CD14-positive monocyte (primary cell): ENCODE measurements at regions not wholly inside any gene's neighbourhood (a gene's known extent, or its start where the extent isn't known, plus 50 kb on each side); places are given as distances from the start of the nearest gene placed in this dataset.

ENCODE experiments used
- DNase-seq, 3 donors: peaks; one replicate each; pipeline ENCODE4 v3.0.0-alpha.2; 2011 to 2022
- H2AFZ ChIP-seq: 2 replicates; pipeline ENCODE4 v1.6.0; 2012; ENCODE audit warnings: mild to moderate bottlenecking, low read depth, low read length, inconsistent platforms; ENCODE audit not compliant: insufficient read depth, poor library complexity, severe bottlenecking
- H3K27ac ChIP-seq, 2 donors: 1 replicate in 1 of 2; 2 replicates in 1 of 2; pipeline ENCODE4 v1.5.1; 2012 to 2013; ENCODE audit warnings: low read length in 2 of 2, control low read depth in 1 of 2, inconsistent platforms in 1 of 2, low read depth in 1 of 2, mild to moderate bottlenecking in 1 of 2
- H3K27me3 ChIP-seq, 2 donors: one replicate each; pipeline versions ENCODE4 v1.6.0 to v1.6.1; 2011 to 2013; ENCODE audit warnings: low read length in 2 of 2; ENCODE audit not compliant: control insufficient read depth in 2 of 2, insufficient read depth in 2 of 2
- H3K36me3 ChIP-seq, 2 donors: replicated peaks in 1 of 2; 1 replicate in 1 of 2; 2 replicates in 1 of 2; pipeline versions ENCODE4 v1.5.1 to v1.6.1; 2012 to 2013; ENCODE audit warnings: low read length in 2 of 2, control low read depth in 1 of 2, inconsistent platforms in 1 of 2, mild to moderate bottlenecking in 1 of 2; ENCODE audit not compliant: insufficient read depth in 2 of 2, control insufficient read depth in 1 of 2
- H3K4me1 ChIP-seq, 2 donors: 1 replicate in 1 of 2; 2 replicates in 1 of 2; pipeline versions ENCODE4 v1.5.1 to v1.6.1; 2012 to 2013; ENCODE audit warnings: low read length in 2 of 2, control low read depth in 1 of 2, inconsistent platforms in 1 of 2, mild to moderate bottlenecking in 1 of 2, moderate library complexity in 1 of 2; ENCODE audit not compliant: insufficient read depth in 2 of 2, control insufficient read depth in 1 of 2
- H3K4me2 ChIP-seq: replicated peaks from 2 replicates; pipeline ENCODE3; 2012; ENCODE audit warnings: low read length, moderate library complexity, mild to moderate bottlenecking; ENCODE audit not compliant: poor library complexity, severe bottlenecking; ENCODE audit errors: extremely low read depth
- H3K4me3 ChIP-seq, 3 experiments: fragments of 200-600 bp in 1 of 3; sonication (generic) in 1 of 3; replicated peaks in 1 of 3; 1 replicate in 2 of 3; 2 replicates in 1 of 3; pipeline ENCODE4 v1.5.1; 2011 to 2013; ENCODE audit warnings: low read length in 3 of 3, mild to moderate bottlenecking in 3 of 3, control low read depth in 2 of 3, low read depth in 2 of 3, inconsistent platforms in 1 of 3, moderate library complexity in 1 of 3
- H3K79me2 ChIP-seq: 2 replicates; pipeline ENCODE4 v1.6.0; 2012; ENCODE audit warnings: mild to moderate bottlenecking, control low read depth, inconsistent platforms, low read length, moderate library complexity; ENCODE audit not compliant: insufficient read depth
- H3K9ac ChIP-seq: 2 replicates; pipeline ENCODE4 v1.6.0; 2017; ENCODE audit warnings: low read length, mild to moderate bottlenecking; ENCODE audit not compliant: insufficient read depth, poor library complexity, severe bottlenecking
- H3K9me3 ChIP-seq, 2 donors: replicated peaks in 1 of 2; 1 replicate in 1 of 2; 2 replicates in 1 of 2; pipeline versions ENCODE4 v1.5.1 to v1.6.1; 2012 to 2013; ENCODE audit warnings: low read length in 2 of 2, control low read depth in 1 of 2; ENCODE audit not compliant: control insufficient read depth in 1 of 2, insufficient read depth in 1 of 2
- H4K20me1 ChIP-seq: 2 replicates; pipeline ENCODE4 v1.6.0; 2012; ENCODE audit warnings: mild to moderate bottlenecking, low read length, control low read depth, moderate library complexity; ENCODE audit not compliant: insufficient read depth
- H3K27ac Mint-ChIP-seq, 7 donors: one replicate each; pipeline ENCODE4 v1.8.0; 2020; ENCODE audit warnings: mild to moderate bottlenecking in 7 of 7, mixed read lengths in 7 of 7, moderate library complexity in 6 of 7, inconsistent platforms in 2 of 7
- H3K27me3 Mint-ChIP-seq, 3 donors: one replicate each; pipeline ENCODE4 v1.8.0; 2021 to 2022; ENCODE audit warnings: low read depth in 3 of 3, mild to moderate bottlenecking in 3 of 3, mixed read lengths in 3 of 3, moderate library complexity in 3 of 3, inconsistent platforms in 1 of 3
- H3K36me3 Mint-ChIP-seq, 2 donors: one replicate each; pipeline ENCODE4 v1.8.0; 2020; ENCODE audit warnings: mixed read lengths in 2 of 2, inconsistent platforms in 1 of 2, mild to moderate bottlenecking in 1 of 2
- H3K4me1 Mint-ChIP-seq: one replicate; pipeline ENCODE4 v1.8.0; 2020; ENCODE audit warnings: mild to moderate bottlenecking, mixed read lengths
- H3K4me3 Mint-ChIP-seq, 2 donors: one replicate each; pipeline ENCODE4 v1.8.0; 2020; ENCODE audit warnings: mild to moderate bottlenecking in 2 of 2, mixed read lengths in 2 of 2, moderate library complexity in 1 of 2
- H3K9me3 Mint-ChIP-seq, 7 donors: one replicate each; pipeline ENCODE4 v1.8.0; 2020 to 2022; ENCODE audit warnings: mixed read lengths in 7 of 7, mild to moderate bottlenecking in 6 of 7, moderate library complexity in 6 of 7, inconsistent platforms in 2 of 7
- WGBS: methylation state at CpG from one replicate; pipeline ENCODE4 v1.1.5; 2013; ENCODE audit warnings: missing lambda C conversion rate; ENCODE audit not compliant: insufficient coverage; 5-methylcytosine and 5-hydroxymethylcytosine counted together
- intact Hi-C, 2 donors: fragments of 100-400 bp; cut with micrococcal nuclease; formaldehyde crosslinking; loops; one replicate each; pipeline versions ENCODE4 v1.15.0 to v1.15.1; 2023
- TF ChIP-seq, protein P1 (sequence below): fragments of 200-600 bp; IDR thresholded peaks from one replicate; pipeline ENCODE4 v1.8.0; 2022; ENCODE audit warnings: antibody characterized with exemption, mild to moderate bottlenecking

DNA sequence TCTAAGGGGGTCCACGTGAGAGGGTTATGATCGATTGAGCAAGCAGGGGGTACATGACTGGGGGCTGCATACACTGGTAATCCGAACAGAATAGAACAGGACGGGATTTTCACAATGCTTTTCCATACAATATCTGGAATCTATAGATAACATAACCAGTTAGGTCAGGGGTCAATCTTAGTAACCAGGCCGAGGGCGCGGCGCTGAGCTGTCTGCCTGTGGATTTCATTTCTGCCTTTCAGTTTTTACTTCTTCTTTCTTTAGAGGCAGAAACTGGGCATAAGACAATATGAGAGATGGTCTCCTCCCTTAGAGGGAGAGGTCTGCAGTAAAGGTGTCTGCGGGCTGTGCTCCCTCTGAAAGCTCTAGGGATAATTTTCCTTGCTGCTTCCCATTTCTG is 261.3 kb downstream of the XXYLT1 start:
- peaks cover 0 to 2% (median 0%) of the 10 kb centered on the region in 7 donors for H3K9me3 Mint-ChIP-seq
- no peak overlapping the region for H3K9ac ChIP-seq
- H3K4me1 Mint-ChIP-seq = peaks cover 68% of the 10 kb centered on the region
- H3K4me2 ChIP-seq = no peak overlapping the region
- DNase-seq = peak in 2 of 3 donors; percentile 33 to 47
- no peaks in the 10 kb centered on the region for H3K27me3 ChIP-seq
- H3K79me2 ChIP-seq = no peaks in the 10 kb centered on the region
- H3K4me3 Mint-ChIP-seq = peak overlapping the region in 1 of 2 donors; percentile 65
- H2AFZ ChIP-seq = peak overlapping the region; percentile 27
- no peaks in the 10 kb centered on the region for H3K36me3 Mint-ChIP-seq
- H4K20me1 ChIP-seq = no peaks in the 10 kb centered on the region
- no peaks in the 10 kb centered on the region for H3K36me3 ChIP-seq
- H3K27ac Mint-ChIP-seq = peak overlapping the region in 6 of 7 donors; percentile 40 to 79 (median 68)
- H3K4me3 ChIP-seq = peak overlapping the region in 1 of 3 experiments; percentile 3
- WGBS = 8% methylated on average over 5 of the region's 9 CpGs
- peak overlapping the region in 1 of 2 donors; percentile 48 for H3K27ac ChIP-seq
- peaks cover 1 to 2% (median 1%) of the 10 kb centered on the region in 3 donors for H3K27me3 Mint-ChIP-seq
- H3K4me1 ChIP-seq = peaks cover 67 to 72% of the 10 kb centered on the region in 2 donors
- TF ChIP-seq, protein P1, sequence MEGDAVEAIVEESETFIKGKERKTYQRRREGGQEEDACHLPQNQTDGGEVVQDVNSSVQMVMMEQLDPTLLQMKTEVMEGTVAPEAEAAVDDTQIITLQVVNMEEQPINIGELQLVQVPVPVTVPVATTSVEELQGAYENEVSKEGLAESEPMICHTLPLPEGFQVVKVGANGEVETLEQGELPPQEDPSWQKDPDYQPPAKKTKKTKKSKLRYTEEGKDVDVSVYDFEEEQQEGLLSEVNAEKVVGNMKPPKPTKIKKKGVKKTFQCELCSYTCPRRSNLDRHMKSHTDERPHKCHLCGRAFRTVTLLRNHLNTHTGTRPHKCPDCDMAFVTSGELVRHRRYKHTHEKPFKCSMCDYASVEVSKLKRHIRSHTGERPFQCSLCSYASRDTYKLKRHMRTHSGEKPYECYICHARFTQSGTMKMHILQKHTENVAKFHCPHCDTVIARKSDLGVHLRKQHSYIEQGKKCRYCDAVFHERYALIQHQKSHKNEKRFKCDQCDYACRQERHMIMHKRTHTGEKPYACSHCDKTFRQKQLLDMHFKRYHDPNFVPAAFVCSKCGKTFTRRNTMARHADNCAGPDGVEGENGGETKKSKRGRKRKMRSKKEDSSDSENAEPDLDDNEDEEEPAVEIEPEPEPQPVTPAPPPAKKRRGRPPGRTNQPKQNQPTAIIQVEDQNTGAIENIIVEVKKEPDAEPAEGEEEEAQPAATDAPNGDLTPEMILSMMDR = no peak
- no peaks in the 10 kb centered on the region for H3K9me3 ChIP-seq
- intact Hi-C loops = loop anchor here in 1 of 2 donors (10.0 kb wide), 2 partner anchors 95 to 325 kb away; partner anchors contain the start of gene FAM43A

DNA sequence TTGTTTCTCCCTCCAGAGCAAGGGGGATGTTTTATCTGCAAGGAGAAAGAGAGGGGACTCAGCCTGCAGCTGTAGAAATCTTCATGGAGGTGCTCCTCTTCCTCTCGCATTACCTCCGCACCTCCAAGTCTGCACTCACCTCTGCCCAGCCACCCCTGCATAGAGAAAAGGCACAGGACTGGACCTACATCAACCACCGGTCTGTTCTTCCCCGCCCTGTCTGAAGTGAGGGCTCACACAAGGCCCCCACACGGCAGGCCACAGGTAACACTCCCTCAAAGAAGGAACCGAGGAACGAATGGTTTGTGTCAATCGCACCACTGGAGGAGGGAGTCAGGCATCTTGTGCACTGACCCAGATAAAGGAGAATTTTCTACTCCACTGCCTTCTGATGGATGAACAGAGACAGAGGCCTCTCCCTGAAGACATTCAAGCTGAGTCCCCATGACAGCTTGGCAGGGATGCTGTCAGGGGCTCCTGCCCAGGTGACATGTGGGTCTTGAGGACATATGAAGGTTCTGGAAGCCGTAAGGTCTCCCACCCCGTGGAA is 260.3 kb downstream of the XXYLT1 start:
- no peak overlapping the region for H2AFZ ChIP-seq
- no peaks in the 10 kb centered on the region for H3K9me3 ChIP-seq
- 95% methylated on average over 4 of the region's 10 CpGs for WGBS
- no peak overlapping the region for H3K4me3 ChIP-seq
- H3K4me1 ChIP-seq = peaks cover 63 to 68% of the 10 kb centered on the region in 2 donors
- no peak overlapping the region for H3K4me3 Mint-ChIP-seq
- H3K4me1 Mint-ChIP-seq = peaks cover 75% of the 10 kb centered on the region
- no peak overlapping the region for H3K4me2 ChIP-seq
- H3K79me2 ChIP-seq = no peaks in the 10 kb centered on the region
- no peaks in the 10 kb centered on the region for H3K36me3 Mint-ChIP-seq
- peaks cover 0 to 2% (median 0%) of the 10 kb centered on the region in 7 donors for H3K9me3 Mint-ChIP-seq
- H3K36me3 ChIP-seq = no peaks in the 10 kb centered on the region
- DNase-seq = no peak
- TF ChIP-seq, protein P1 = no peak
- no peaks in the 10 kb centered on the region for H3K27me3 ChIP-seq
- no peaks in the 10 kb centered on the region for H4K20me1 ChIP-seq
- peaks cover 1 to 2% (median 2%) of the 10 kb centered on the region in 3 donors for H3K27me3 Mint-ChIP-seq
- H3K27ac Mint-ChIP-seq = peak overlapping the region in 1 of 7 donors; percentile 63
- no peak overlapping the region for H3K9ac ChIP-seq
- intact Hi-C loops = no loop called here
- no peak overlapping the region for H3K27ac ChIP-seq
